ENCODE measurements at regions not wholly inside any gene's neighbourhood (a gene's known extent, or its start where the extent isn't known, plus 50 kb on each side); places are given as distances from the start of the nearest gene placed in this dataset.

- no peak overlapping the region for H3K4me3 ChIP-seq
- WGBS, 2 donors: 61 to 65% methylated on average over 8 of the region's 8 CpGs
- H3K27ac ChIP-seq: no peak overlapping the region
- no peak for TF ChIP-seq CTCF (IDR thresholded peaks at IDR 0.05)
- peaks cover 0 to 20% (median 3%) of the 10 kb centered on the region in 11 donors for H3K9me3 ChIP-seq
- peaks cover 0 to 45% (median 11%) of the 10 kb centered on the region in 9 donors for H3K4me1 ChIP-seq
- intact Hi-C loops (cut with DNase I): no loop called here
- no peaks in the 10 kb centered on the region for H3K36me3 ChIP-seq
- ATAC-seq (no peak), DNase-seq (no peak)
- H3K27me3 ChIP-seq: peaks cover 0 to 6% (median 0%) of the 10 kb centered on the region in 7 donors
Observed at GRCh38 chr2:217269701-217270484, 410.0 kb upstream of the TNP1 start.

DNA sequence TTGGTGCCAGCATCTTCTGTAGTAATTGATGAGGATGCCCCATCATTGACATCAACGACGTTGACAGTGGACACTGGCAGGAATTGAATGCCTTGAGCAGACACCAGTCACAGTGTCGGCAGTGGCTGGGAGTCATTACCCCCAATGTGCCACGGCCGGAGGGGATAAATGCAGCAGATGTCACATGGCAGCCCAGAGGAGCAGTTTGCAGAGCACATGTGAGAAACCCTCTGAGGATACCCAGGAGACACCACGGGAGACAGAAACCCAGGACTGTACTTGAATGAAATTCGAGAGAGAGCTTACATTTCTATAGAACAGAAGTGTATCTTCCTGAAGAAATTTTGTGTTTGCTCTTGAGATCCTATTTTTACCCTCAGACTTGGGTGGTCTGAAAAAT is 409.1 kb upstream of the TNP1 start:
- whole genome bisulfite sequencing, 2 donors: 93 to 95% methylated on average over 7 of the region's 7 CpGs
- Histone ChIP-seq H3K27ac (no peak overlapping the region), H3K4me3 (no peak overlapping the region), H3K9me3 (peaks cover 0 to 20% (median 3%) of the 10 kb centered on the region in 11 donors), H3K4me1 (peaks cover 0 to 36% (median 9%) of the 10 kb centered on the region in 9 donors), H3K36me3 (no peaks in the 10 kb centered on the region), H3K27me3 (peaks cover 0 to 6% (median 0%) of the 10 kb centered on the region in 7 donors)
- no peak for DNase-seq
- intact Hi-C loops (cut with DNase I): no loop called here
- no peak for TF ChIP-seq CTCF (IDR thresholded peaks at IDR 0.05)
- ATAC-seq: no peak

GRCh38 chr2:217267758-217268157 is 407.9 kb upstream of the TNP1 start:
- Histone ChIP-seq H3K4me3 (no peak overlapping the region), H3K9me3 (peaks cover 0 to 20% (median 3%) of the 10 kb centered on the region in 11 donors), H3K27me3 (peaks cover 0 to 6% (median 0%) of the 10 kb centered on the region in 7 donors), H3K4me1 (peaks cover 0 to 25% (median 9%) of the 10 kb centered on the region in 9 donors), H3K36me3 (no peaks in the 10 kb centered on the region), H3K27ac (no peak overlapping the region)
- no peak for ATAC-seq
- WGBS, 2 donors: 94 to 95% methylated on average over 1 of the region's 1 CpG
- TF ChIP-seq CTCF (IDR thresholded peaks at IDR 0.05): no peak
- DNase-seq: no peak
- intact Hi-C loops (cut with DNase I): no loop called here

DNA sequence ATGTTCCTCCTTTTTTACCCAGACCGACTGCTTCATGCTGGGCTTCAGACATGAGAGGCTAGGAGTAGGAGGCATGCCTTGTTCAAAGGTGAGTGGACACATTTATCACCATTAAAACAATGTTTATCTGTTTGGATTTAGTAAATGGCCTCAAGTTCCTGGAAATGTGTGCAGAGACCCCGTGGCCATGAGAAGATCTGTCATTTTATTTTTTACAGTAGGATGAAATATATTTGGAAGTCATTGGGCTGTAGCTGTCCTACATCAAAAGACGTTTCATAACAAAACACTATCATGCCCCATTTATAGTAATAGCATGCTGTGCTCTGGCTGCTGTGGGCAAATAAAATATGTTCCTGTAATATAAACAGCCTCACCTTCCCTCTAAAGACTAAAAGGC is 403.9 kb upstream of the TNP1 start:
- ATAC-seq (no peak), DNase-seq (no peak)
- peaks cover 0 to 16% (median 0%) of the 10 kb centered on the region in 7 donors for H3K27me3 ChIP-seq
- intact Hi-C loops (cut with DNase I): no loop called here
- H3K27ac ChIP-seq: no peak overlapping the region
- TF ChIP-seq CTCF (IDR thresholded peaks at IDR 0.05): no peak
- no peaks in the 10 kb centered on the region for H3K36me3 ChIP-seq
- no peak overlapping the region for H3K4me3 ChIP-seq
- H3K9me3 ChIP-seq: peaks cover 0 to 20% (median 3%) of the 10 kb centered on the region in 11 donors
- 66 to 70% methylated on average over 3 of the region's 3 CpGs for WGBS, 2 donors
- peaks cover 0 to 15% (median 9%) of the 10 kb centered on the region in 9 donors for H3K4me1 ChIP-seq
